Adrenal gland (tissue), 9 donors: ENCODE measurements at regions not wholly inside any gene's neighbourhood (a gene's known extent, or its start where the extent isn't known, plus 50 kb on each side); places are given as distances from the start of the nearest gene placed in this dataset.

Experiments used
- DNase-seq, 7 donors: peaks; one replicate each; pipeline ENCODE4 v3.0.0-alpha.2; 2019 to 2020
- H3K27ac ChIP-seq, 5 donors: fragments of 200-600 bp; sonication (generic) in 4 of 5; 1 replicate in 3 of 5; 2 replicates in 2 of 5; pipeline versions ENCODE4 v1.5.1 to v1.8.0; 2016 to 2020; ENCODE audit warnings: mild to moderate bottlenecking in 1 of 5
- H3K27me3 ChIP-seq: fragments of 200-600 bp; 2 replicates; pipeline ENCODE4 v1.8.0; 2021
- H3K36me3 ChIP-seq, 2 donors: fragments of 200-600 bp; replicated peaks in 1 of 2; 1 replicate in 1 of 2; 2 replicates in 1 of 2; pipeline versions ENCODE4 v1.5.1 to v1.8.0; 2018 to 2022
- H3K4me1 ChIP-seq, 2 donors: fragments of 200-600 bp; replicated peaks in 1 of 2; 1 replicate in 1 of 2; 2 replicates in 1 of 2; pipeline versions ENCODE4 v1.5.1 to v1.8.0; 2018 to 2021
- H3K4me3 ChIP-seq, 4 donors: fragments of 200-600 bp; sonication (generic) in 3 of 4; one replicate each; pipeline ENCODE4 v1.5.1; 2016 to 2018
- H3K9me3 ChIP-seq, 3 donors: fragments of 200-600 bp; sonication (generic) in 1 of 3; replicated peaks in 1 of 3; 1 replicate in 2 of 3; 2 replicates in 1 of 3; pipeline versions ENCODE4 v1.5.1 to v1.8.0; 2016 to 2021
- POLR2A ChIP-seq, 2 donors: fragments of 450-650 bp; IDR thresholded peaks; one replicate each; pipeline ENCODE4 v1.6.1; 2017; ENCODE audit warnings: antibody characterized with exemption in 2 of 2, mild to moderate bottlenecking in 2 of 2, moderate library complexity in 1 of 2
- WGBS, 4 donors: extraction: QIAGEN DNeasy Blood & Tissue Kit in 2 of 4; methylation state at CpG; one replicate each; pipeline versions ENCODE4 v1.1.5 to v1.1.7; 2013 to 2017; 5-methylcytosine and 5-hydroxymethylcytosine counted together
- intact Hi-C, 2 donors: fragments of 100-400 bp; cut with DNase I; formaldehyde crosslinking; loops; one replicate each; pipeline versions ENCODE4 v1.14.1 to v1.15.0; 2022 to 2023
- TF ChIP-seq, protein P1 (sequence below), 6 experiments: fragments of 450-650 bp in 4 of 6; fragments of 200-600 bp in 2 of 6; sonication (generic) in 1 of 6; IDR thresholded peaks; 1 replicate in 5 of 6; 2 replicates in 1 of 6; pipeline versions ENCODE4 v1.5.1 to v1.8.0; 2016 to 2021; ENCODE audit warnings: antibody characterized with exemption in 6 of 6, mild to moderate bottlenecking in 2 of 6, moderate library complexity in 1 of 6
- donor health status: healthy with polysubstance abuse.
- donor health status: Bipolar disorder and iron deficiency.
- donor health status: DM: yes; HTN: yes; CAD: no.
- donor health status: DM: no; HTN: no; CAD: no.
- donor health status: DM: no; HTN: no; CAD: no.

DNA sequence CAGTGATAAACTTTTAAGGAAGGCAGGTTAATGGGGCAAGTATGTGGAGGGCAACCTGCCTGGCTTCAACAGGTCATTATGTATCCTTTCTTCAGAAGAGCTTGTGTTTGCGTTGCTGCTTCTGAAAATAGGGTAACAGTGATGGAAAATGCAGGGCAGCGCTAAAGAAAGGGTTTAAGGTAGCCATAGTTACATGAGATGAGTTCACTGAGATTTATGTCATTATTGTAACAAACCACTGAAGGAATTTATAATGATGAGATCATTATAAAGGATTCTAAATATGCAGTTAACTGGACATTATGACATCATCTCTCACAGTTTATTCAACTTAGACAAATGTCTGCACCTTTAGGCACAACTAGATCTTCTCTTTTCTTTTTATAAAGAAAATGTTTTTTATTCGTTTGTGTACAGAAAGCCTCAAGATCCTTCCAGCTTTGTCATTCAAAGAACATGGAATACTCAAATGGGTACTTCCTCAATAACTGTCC, 291.6 kb upstream of the SMARCA2 start:
- intact Hi-C loops = no loop called here
- Histone ChIP-seq H3K36me3 (no peaks in the 10 kb centered on the region), H3K4me1 (no peaks in the 10 kb centered on the region), H3K9me3 (no peaks in the 10 kb centered on the region), H3K27me3 (no peaks in the 10 kb centered on the region), H3K4me3 (no peak overlapping the region), H3K27ac (no peak overlapping the region)
- WGBS, 4 donors = 72 to 76% (median 75%) methylated on average over 3 of the region's 3 CpGs
- TF ChIP-seq, protein P1, sequence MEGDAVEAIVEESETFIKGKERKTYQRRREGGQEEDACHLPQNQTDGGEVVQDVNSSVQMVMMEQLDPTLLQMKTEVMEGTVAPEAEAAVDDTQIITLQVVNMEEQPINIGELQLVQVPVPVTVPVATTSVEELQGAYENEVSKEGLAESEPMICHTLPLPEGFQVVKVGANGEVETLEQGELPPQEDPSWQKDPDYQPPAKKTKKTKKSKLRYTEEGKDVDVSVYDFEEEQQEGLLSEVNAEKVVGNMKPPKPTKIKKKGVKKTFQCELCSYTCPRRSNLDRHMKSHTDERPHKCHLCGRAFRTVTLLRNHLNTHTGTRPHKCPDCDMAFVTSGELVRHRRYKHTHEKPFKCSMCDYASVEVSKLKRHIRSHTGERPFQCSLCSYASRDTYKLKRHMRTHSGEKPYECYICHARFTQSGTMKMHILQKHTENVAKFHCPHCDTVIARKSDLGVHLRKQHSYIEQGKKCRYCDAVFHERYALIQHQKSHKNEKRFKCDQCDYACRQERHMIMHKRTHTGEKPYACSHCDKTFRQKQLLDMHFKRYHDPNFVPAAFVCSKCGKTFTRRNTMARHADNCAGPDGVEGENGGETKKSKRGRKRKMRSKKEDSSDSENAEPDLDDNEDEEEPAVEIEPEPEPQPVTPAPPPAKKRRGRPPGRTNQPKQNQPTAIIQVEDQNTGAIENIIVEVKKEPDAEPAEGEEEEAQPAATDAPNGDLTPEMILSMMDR (IDR thresholded peaks at IDR 0.05) = no peak
- TF ChIP-seq POLR2A (IDR thresholded peaks at IDR 0.05) = no peak
- no peak for DNase-seq

DNA sequence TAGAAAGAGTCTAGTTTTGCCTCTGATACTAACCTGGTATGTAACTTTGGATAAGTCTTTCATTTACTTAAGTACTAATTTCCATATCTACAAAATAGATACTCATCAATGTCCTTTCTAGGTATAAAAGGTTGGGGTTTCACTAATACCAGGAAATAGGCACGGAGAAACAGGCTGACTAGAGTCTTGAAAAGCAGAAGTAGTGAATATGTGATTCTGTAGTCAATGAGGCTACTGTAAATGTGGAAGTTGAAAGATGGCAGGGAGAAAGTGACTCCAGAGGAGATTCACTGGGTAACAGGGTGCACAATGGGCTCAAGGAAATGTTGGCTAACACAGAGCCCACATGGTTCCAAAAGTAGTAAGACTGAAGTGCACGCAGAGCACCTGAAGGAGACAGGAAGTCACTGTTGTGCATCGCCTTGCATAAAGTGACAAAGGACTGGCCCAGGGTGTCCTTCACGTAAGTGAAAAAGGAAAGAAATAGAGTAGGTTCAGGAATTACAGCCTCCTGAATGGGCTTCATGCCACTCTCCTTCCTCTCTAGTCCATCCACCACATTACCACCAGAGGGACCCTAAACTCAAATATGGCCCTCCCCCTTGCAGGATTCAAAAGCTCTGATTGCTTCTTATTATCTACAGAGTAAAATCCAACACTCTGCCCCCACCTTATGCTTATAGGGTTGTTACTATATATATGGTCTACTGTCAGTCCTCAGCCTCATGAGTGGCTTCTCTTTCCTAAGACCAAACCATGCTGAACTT, 288.0 kb upstream of the SMARCA2 start:
- WGBS, 4 donors = 63 to 77% (median 70%) methylated on average over 4 of the region's 4 CpGs

DNA sequence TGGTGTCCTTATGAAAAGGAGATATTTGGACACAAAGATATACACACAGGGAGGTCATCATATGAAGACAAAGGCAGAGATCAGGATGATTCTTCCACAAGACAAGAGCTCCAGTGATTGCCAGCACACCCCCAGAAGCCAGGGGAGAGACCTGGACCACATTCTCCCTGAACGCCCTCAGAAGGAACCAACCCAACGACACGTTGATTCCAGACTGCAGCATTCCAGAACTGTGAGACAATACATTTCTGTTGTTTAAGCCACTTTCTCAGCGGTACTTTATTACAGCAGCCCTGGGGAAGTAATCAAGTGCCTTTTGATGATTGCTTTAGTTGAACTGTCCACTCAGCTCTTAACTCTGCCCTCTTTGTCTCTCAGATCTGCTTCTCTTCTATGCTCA, 285.5 kb upstream of the SMARCA2 start:
- DNase-seq = no peak
- no peaks in the 10 kb centered on the region for H3K27me3 ChIP-seq
- no peak overlapping the region for H3K27ac ChIP-seq
- intact Hi-C loops = no loop called here
- TF ChIP-seq POLR2A (IDR thresholded peaks at IDR 0.05) = no peak
- TF ChIP-seq, protein P1 (IDR thresholded peaks at IDR 0.05) = no peak
- 42 to 53% (median 50%) methylated on average over 4 of the region's 4 CpGs for WGBS, 4 donors
- H3K9me3 ChIP-seq = no peaks in the 10 kb centered on the region
- H3K4me1 ChIP-seq = no peaks in the 10 kb centered on the region
- H3K36me3 ChIP-seq = no peaks in the 10 kb centered on the region
- H3K4me3 ChIP-seq = no peak overlapping the region

More for the DNA sequence above, 288.0 kb upstream of the SMARCA2 start:
- no peak overlapping the region for H3K4me3 ChIP-seq
- no peak for TF ChIP-seq POLR2A (IDR thresholded peaks at IDR 0.05)
- TF ChIP-seq, protein P1 (IDR thresholded peaks at IDR 0.05) = no peak
- no peaks in the 10 kb centered on the region for H3K9me3 ChIP-seq
- no peaks in the 10 kb centered on the region for H3K4me1 ChIP-seq
- intact Hi-C loops = no loop called here
- no peak for DNase-seq
- no peak overlapping the region for H3K27ac ChIP-seq
- H3K36me3 ChIP-seq = no peaks in the 10 kb centered on the region
- no peaks in the 10 kb centered on the region for H3K27me3 ChIP-seq

DNA sequence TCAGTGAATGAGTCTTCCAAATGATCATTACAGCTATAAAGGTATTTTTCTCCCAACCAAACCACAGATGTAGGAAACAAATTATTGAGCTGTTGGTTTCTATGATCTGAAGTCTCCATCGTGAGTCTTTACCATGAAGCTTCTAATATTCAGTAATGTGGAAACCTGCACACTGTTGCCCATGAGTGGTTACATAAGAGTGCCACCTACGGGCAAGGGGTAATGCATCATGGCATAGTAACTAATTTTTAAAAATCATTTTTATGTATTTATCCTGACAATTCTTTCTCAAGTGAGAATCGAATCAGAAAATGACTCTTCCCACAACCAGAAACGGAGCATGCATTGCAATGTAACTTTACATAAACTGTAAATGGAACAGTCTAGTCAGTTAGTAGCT, 282.5 kb upstream of the SMARCA2 start:
- TF ChIP-seq, protein P1 (IDR thresholded peaks at IDR 0.05) = peak in 4 of 6 experiments; percentile 8 to 13 (median 12)
- no peak for TF ChIP-seq POLR2A (IDR thresholded peaks at IDR 0.05)
- Histone ChIP-seq H3K27me3 (no peaks in the 10 kb centered on the region), H3K4me1 (no peaks in the 10 kb centered on the region), H3K4me3 (no peak overlapping the region), H3K9me3 (no peaks in the 10 kb centered on the region), H3K36me3 (no peaks in the 10 kb centered on the region), H3K27ac (no peak overlapping the region)
- intact Hi-C loops = no loop called here
- whole genome bisulfite sequencing, 4 donors = 31 to 70% (median 58%) methylated on average over 4 of the region's 4 CpGs
- peak in 1 of 7 donors; percentile 1 for DNase-seq
